NT2/D1 (cell line): ENCODE measurements at regions not wholly inside any gene's neighbourhood (a gene's known extent, or its start where the extent isn't known, plus 50 kb on each side); places are given as distances from the start of the nearest gene placed in this dataset.
"Not testable (repeated sequence)": the region's sequence is repeated elsewhere in the genome, so short reads cannot be mapped to it uniquely, and the experiment has no call there.

ENCODE experiments used
- YY1 ChIP-seq: IDR thresholded peaks from 2 replicates; pipeline ENCODE4 v1.6.1; 2011; ENCODE audit not compliant: insufficient read length, insufficient read depth
- ZNF274 ChIP-seq: IDR thresholded peaks from 2 replicates; pipeline ENCODE4 v1.6.1; 2011; ENCODE audit warnings: mild to moderate bottlenecking, low read depth, low read length

GRCh38 chr5:68104217-68104616 is 111.3 kb upstream of the PIK3R1 start:
- not testable (repeated sequence) for TF ChIP-seq YY1, ZNF274
